RWPE1 (cell line): ENCODE measurements at regions not wholly inside any gene's neighbourhood (a gene's known extent, or its start where the extent isn't known, plus 50 kb on each side); places are given as distances from the start of the nearest gene placed in this dataset.

Experiments
- CTCF ChIA-PET: fragments of 350-600 bp; sonication (Branson Sonifier 250); formaldehyde crosslinking; extraction: SDS; loops from one replicate; lab custom pipeline; 2021; lab: Yijun Ruan, JAX
- POLR2A ChIA-PET: fragments of 400-600 bp; formaldehyde crosslinking; extraction: SDS; loops from one replicate; lab custom pipeline; 2020; ENCODE audit warnings: antibody characterized with exemption; ENCODE audit not compliant: low non-redundant PET; lab: Yijun Ruan, JAX
- DNase-seq: peaks from one replicate; pipeline ENCODE4 v3.0.0; 2012; ENCODE audit warnings: low spot score
- H3K27ac ChIP-seq: fragments of 450-650 bp; 2 replicates; pipeline ENCODE4 v1.5.1; 2017
- CTCF ChIP-seq: fragments of 450-650 bp; conservative IDR thresholded peaks from 2 replicates; pipeline ENCODE4 v1.5.1; 2017; ENCODE audit warnings: low read depth, mild to moderate bottlenecking

DNA sequence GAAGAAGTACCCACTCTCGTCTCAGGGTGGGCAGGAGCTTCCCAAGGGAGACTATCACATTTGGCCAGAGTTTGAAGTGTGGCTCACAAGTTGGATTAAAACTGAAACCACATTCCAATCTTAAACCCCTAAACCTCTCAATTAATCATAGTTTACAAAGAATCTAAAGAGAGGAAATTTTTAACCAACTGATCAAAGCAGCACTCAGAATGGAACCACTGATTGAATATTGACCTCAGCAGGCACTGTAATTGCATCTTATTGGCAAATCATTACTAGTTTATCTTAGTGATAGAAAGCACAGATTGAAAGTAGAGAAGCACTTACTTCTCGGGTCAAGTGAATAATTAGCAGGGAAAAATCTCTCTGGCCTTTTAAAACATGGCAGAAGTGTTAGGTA lies 491.6 kb downstream of the TOX3 start:
- ChIA-PET POLR2A (no interaction called here), CTCF (no interaction called here)
- no peak overlapping the region for H3K27ac ChIP-seq
- no peak for TF ChIP-seq CTCF
- DNase-seq: no peak

DNA sequence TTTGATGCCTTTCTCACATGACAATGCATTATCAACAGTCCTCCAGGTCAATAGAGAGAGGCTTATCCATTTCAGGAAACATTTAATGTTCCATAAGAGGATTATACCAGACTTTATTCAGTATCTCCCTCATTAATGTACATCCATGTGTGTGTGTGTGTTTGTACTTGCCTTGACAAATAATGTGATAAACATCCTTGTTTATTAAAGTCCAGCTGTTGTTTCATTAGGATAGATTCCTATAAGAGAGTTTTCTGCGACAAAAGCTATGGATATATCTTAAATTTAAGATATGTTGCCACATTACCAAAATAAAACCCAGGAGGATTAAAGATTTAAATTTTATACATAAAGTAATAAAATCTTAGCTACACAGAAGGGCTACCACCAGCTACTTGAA lies 492.6 kb downstream of the TOX3 start:
- TF ChIP-seq CTCF: no peak
- ChIA-PET POLR2A (no interaction called here), CTCF (no interaction called here)
- H3K27ac ChIP-seq: no peak overlapping the region
- no peak for DNase-seq

GRCh38 chr16:52052818-52053217 lies 494.1 kb downstream of the TOX3 start:
- no peak for TF ChIP-seq CTCF
- ChIA-PET CTCF (no interaction called here), POLR2A (no interaction called here)
- H3K27ac ChIP-seq: no peak overlapping the region
- no peak for DNase-seq

GRCh38 chr16:52051414-52052172 lies 495.4 kb downstream of the TOX3 start:
- ChIA-PET POLR2A (no interaction called here), CTCF (interaction anchor here (0.6 to 0.9 kb wide), 3 partner anchors 12 to 759 kb away, joined by 3 read pairs; no protein-coding TSS in a partner anchor)
- DNase-seq: no peak
- TF ChIP-seq CTCF: no peak
- no peak overlapping the region for H3K27ac ChIP-seq

- H3K27ac ChIP-seq: no peak overlapping the region
- DNase-seq: peak; percentile 34
- TF ChIP-seq CTCF: no peak
- POLR2A ChIA-PET: no interaction called here
- CTCF ChIA-PET: interaction anchor here (1.3 kb wide), 1 partner anchor 19 kb away, joined by 3 read pairs; no protein-coding TSS in a partner anchor
Observed at GRCh38 chr16:52050418-52050817, 496.5 kb downstream of the TOX3 start.

GRCh38 chr16:52035436-52035835 lies 511.5 kb downstream of the TOX3 start:
- H3K27ac ChIP-seq: no peak overlapping the region
- DNase-seq: no peak
- POLR2A ChIA-PET: no interaction called here
- TF ChIP-seq CTCF: no peak
- CTCF ChIA-PET: interaction anchor here (0.6 kb wide), 1 partner anchor 1981 kb away, joined by 3 read pairs; no protein-coding TSS in a partner anchor
